ENCODE measurements at regions not wholly inside any gene's neighbourhood (a gene's known extent, or its start where the extent isn't known, plus 50 kb on each side); places are given as distances from the start of the nearest gene placed in this dataset.

DNA sequence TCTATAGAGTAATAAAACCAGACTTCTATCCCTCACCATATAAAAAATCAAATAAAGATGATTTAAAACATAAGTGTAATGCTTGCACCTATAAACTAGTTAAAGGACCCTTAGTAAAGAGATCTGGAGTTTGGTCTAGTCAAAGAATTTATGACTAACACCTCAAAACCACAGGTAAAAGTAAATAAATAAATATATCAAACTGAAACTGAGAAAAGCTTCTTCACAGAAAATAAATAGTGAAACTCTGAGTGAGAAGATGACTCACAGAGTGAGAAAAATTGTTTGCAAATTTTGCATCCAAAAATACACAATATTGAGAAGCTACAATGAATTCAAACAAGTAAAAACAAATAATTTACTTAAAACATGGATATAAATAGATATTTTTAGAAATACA lies 387.8 kb downstream of the KDM5D start:
- no peak overlapping the region for H3K9ac ChIP-seq (ENCODE audit: insufficient read length, low read depth)
- H3K4me3 ChIP-seq (ENCODE audit: insufficient read length, low read depth): no peak overlapping the region
- H3K36me3 ChIP-seq (ENCODE audit: insufficient read depth, insufficient read length, low read length): no peaks in the 10 kb centered on the region
- DNase-seq (ENCODE audit: low read depth, low spot score): no peak
- H3K27me3 ChIP-seq (ENCODE audit: insufficient read depth, insufficient read length): no peaks in the 10 kb centered on the region
- TF ChIP-seq ZNF274 (IDR thresholded peaks at IDR 0.05; ENCODE audit: low read depth, low read length) (no peak), YY1 (IDR thresholded peaks at IDR 0.05; ENCODE audit: insufficient read depth, insufficient read length) (no peak), SUZ12 (IDR thresholded peaks at IDR 0.05; ENCODE audit: extremely low read depth, insufficient read depth, insufficient read length) (no peak)
- H3K4me1 ChIP-seq (ENCODE audit: insufficient read depth, insufficient read length): no peaks in the 10 kb centered on the region
- H3K9me3 ChIP-seq (ENCODE audit: insufficient read depth, low read length): no peaks in the 10 kb centered on the region

DNA sequence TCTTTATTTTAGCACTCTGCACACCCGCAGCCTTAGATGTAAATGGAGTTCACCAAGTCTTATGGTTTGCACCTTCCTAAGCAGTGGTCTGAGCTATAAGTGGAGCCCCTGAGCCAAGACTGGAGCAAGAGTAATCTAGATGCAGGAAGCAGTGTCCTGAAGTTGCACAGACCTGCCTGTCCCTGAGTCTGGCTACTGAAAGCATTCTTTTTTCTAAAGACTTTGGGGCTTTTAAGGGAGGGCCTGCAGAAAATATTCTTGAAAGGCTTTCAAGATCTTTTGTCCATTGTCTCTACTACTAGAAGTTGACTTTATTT lies 389.7 kb downstream of the KDM5D start:
- Histone ChIP-seq H3K4me1 (ENCODE audit: insufficient read depth, insufficient read length) (no peaks in the 10 kb centered on the region), H3K9me3 (ENCODE audit: insufficient read depth, low read length) (no peaks in the 10 kb centered on the region), H3K27me3 (ENCODE audit: insufficient read depth, insufficient read length) (no peaks in the 10 kb centered on the region), H3K4me3 (ENCODE audit: insufficient read length, low read depth) (no peak overlapping the region), H3K9ac (ENCODE audit: insufficient read length, low read depth) (no peak overlapping the region), H3K36me3 (ENCODE audit: insufficient read depth, insufficient read length, low read length) (no peaks in the 10 kb centered on the region)
- TF ChIP-seq YY1 (IDR thresholded peaks at IDR 0.05; ENCODE audit: insufficient read depth, insufficient read length): no peak
- no peak for TF ChIP-seq ZNF274 (IDR thresholded peaks at IDR 0.05; ENCODE audit: low read depth, low read length)
- no peak for TF ChIP-seq SUZ12 (IDR thresholded peaks at IDR 0.05; ENCODE audit: extremely low read depth, insufficient read depth, insufficient read length)
- DNase-seq (ENCODE audit: low read depth, low spot score): no peak

DNA sequence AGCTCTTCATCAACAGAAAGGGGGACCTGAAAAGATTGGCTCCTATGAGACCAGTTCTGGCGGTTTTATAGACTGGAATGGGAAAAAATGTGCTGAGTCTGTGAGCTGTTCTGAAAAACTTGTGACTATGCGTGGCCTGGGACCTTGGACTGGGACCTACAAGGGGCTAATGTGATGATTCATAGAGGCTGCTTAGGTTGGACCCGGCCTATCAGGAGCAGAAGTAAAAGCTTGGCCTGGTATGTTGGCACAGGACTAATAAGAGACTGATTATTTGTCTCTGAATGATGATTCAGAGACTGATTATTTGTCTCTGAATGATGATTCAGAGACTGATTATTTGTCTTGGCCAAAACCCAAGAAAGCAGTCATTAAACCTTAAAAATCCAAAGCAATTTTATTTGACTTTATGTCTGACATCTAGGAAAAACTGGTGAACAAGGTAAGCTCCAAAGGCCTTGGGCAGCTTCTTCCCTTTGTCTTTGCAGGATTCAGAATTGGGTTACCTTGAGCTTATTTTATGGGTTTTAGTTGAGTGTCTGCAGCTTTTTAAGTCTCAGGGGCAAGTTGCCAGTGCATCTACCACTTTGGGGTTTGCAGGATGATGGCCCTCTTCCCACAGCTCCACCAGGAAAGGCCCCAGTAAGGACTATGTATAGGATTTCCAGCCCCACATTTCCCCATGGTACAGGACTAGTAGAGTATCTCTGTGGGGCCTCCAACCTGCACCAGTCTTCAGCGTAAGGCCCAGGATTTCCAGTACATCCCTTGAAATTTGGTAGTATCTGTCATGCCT lies 390.3 kb downstream of the KDM5D start:
- no peaks in the 10 kb centered on the region for H3K27me3 ChIP-seq (ENCODE audit: insufficient read depth, insufficient read length)
- TF ChIP-seq ZNF274 (IDR thresholded peaks at IDR 0.05; ENCODE audit: low read depth, low read length) (no peak), SUZ12 (IDR thresholded peaks at IDR 0.05; ENCODE audit: extremely low read depth, insufficient read depth, insufficient read length) (no peak), YY1 (IDR thresholded peaks at IDR 0.05; ENCODE audit: insufficient read depth, insufficient read length) (no peak)
- H3K9me3 ChIP-seq (ENCODE audit: insufficient read depth, low read length): no peaks in the 10 kb centered on the region
- no peaks in the 10 kb centered on the region for H3K4me1 ChIP-seq (ENCODE audit: insufficient read depth, insufficient read length)
- H3K4me3 ChIP-seq (ENCODE audit: insufficient read length, low read depth): no peak overlapping the region
- DNase-seq (ENCODE audit: low read depth, low spot score): no peak
- H3K36me3 ChIP-seq (ENCODE audit: insufficient read depth, insufficient read length, low read length): no peaks in the 10 kb centered on the region
- H3K9ac ChIP-seq (ENCODE audit: insufficient read length, low read depth): no peak overlapping the region

DNA sequence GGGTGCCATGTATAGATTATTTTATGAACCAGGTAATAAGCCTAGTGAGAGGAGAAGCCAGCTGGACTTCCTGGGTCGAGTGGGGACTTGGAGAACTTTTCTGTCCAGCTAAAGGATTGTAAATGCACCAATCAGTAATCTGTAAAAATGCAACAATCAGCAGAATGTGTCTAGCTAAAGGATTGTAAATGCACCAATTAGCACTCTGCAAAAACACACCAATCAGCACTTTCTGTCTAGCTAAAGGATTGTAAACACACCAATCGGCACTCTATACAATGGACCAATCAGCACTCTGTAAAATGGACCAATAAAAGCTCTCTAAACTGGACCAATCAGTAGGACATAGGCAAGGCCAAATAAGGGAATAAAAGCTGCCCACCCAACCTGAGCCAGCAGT lies 392.9 kb downstream of the KDM5D start:
- Histone ChIP-seq H3K9ac (ENCODE audit: insufficient read length, low read depth) (no peak overlapping the region), H3K4me1 (ENCODE audit: insufficient read depth, insufficient read length) (no peaks in the 10 kb centered on the region), H3K4me3 (ENCODE audit: insufficient read length, low read depth) (no peak overlapping the region), H3K36me3 (ENCODE audit: insufficient read depth, insufficient read length, low read length) (no peaks in the 10 kb centered on the region), H3K9me3 (ENCODE audit: insufficient read depth, low read length) (no peaks in the 10 kb centered on the region), H3K27me3 (ENCODE audit: insufficient read depth, insufficient read length) (no peaks in the 10 kb centered on the region)
- TF ChIP-seq SUZ12 (IDR thresholded peaks at IDR 0.05; ENCODE audit: extremely low read depth, insufficient read depth, insufficient read length) (no peak), ZNF274 (IDR thresholded peaks at IDR 0.05; ENCODE audit: low read depth, low read length) (no peak), YY1 (IDR thresholded peaks at IDR 0.05; ENCODE audit: insufficient read depth, insufficient read length) (no peak)
- DNase-seq (ENCODE audit: low read depth, low spot score): no peak

- no peak for DNase-seq (ENCODE audit: low read depth, low spot score)
- Histone ChIP-seq H3K4me3 (ENCODE audit: insufficient read length, low read depth) (no peak overlapping the region), H3K9ac (ENCODE audit: insufficient read length, low read depth) (no peak overlapping the region), H3K27me3 (ENCODE audit: insufficient read depth, insufficient read length) (no peaks in the 10 kb centered on the region), H3K9me3 (ENCODE audit: insufficient read depth, low read length) (peaks cover 6% of the 10 kb centered on the region), H3K4me1 (ENCODE audit: insufficient read depth, insufficient read length) (no peaks in the 10 kb centered on the region), H3K36me3 (ENCODE audit: insufficient read depth, insufficient read length, low read length) (no peaks in the 10 kb centered on the region)
- TF ChIP-seq ZNF274 (IDR thresholded peaks at IDR 0.05; ENCODE audit: low read depth, low read length) (no peak), YY1 (IDR thresholded peaks at IDR 0.05; ENCODE audit: insufficient read depth, insufficient read length) (no peak), SUZ12 (IDR thresholded peaks at IDR 0.05; ENCODE audit: extremely low read depth, insufficient read depth, insufficient read length) (no peak)
These were observed 422.8 kb downstream of the KDM5D start for GRCh38 chrY:19321701-19322100.

GRCh38 chrY:19319135-19319534 lies 425.4 kb downstream of the KDM5D start:
- no peak overlapping the region for H3K4me3 ChIP-seq (ENCODE audit: insufficient read length, low read depth)
- H3K9me3 ChIP-seq (ENCODE audit: insufficient read depth, low read length): peaks cover 6% of the 10 kb centered on the region
- no peaks in the 10 kb centered on the region for H3K27me3 ChIP-seq (ENCODE audit: insufficient read depth, insufficient read length)
- H3K9ac ChIP-seq (ENCODE audit: insufficient read length, low read depth): no peak overlapping the region
- H3K4me1 ChIP-seq (ENCODE audit: insufficient read depth, insufficient read length): no peaks in the 10 kb centered on the region
- no peaks in the 10 kb centered on the region for H3K36me3 ChIP-seq (ENCODE audit: insufficient read depth, insufficient read length, low read length)
- TF ChIP-seq YY1 (IDR thresholded peaks at IDR 0.05; ENCODE audit: insufficient read depth, insufficient read length) (no peak), SUZ12 (IDR thresholded peaks at IDR 0.05; ENCODE audit: extremely low read depth, insufficient read depth, insufficient read length) (no peak), ZNF274 (IDR thresholded peaks at IDR 0.05; ENCODE audit: low read depth, low read length) (no peak)
- DNase-seq (ENCODE audit: low read depth, low spot score): no peak

GRCh38 chrY:19317271-19317987 lies 427.1 kb downstream of the KDM5D start:
- H3K4me3 ChIP-seq (ENCODE audit: insufficient read length, low read depth): no peak overlapping the region
- peaks cover 6% of the 10 kb centered on the region for H3K9me3 ChIP-seq (ENCODE audit: insufficient read depth, low read length)
- no peaks in the 10 kb centered on the region for H3K36me3 ChIP-seq (ENCODE audit: insufficient read depth, insufficient read length, low read length)
- H3K27me3 ChIP-seq (ENCODE audit: insufficient read depth, insufficient read length): no peaks in the 10 kb centered on the region
- TF ChIP-seq SUZ12 (IDR thresholded peaks at IDR 0.05; ENCODE audit: extremely low read depth, insufficient read depth, insufficient read length): no peak
- no peak for TF ChIP-seq ZNF274 (IDR thresholded peaks at IDR 0.05; ENCODE audit: low read depth, low read length)
- no peak for TF ChIP-seq YY1 (IDR thresholded peaks at IDR 0.05; ENCODE audit: insufficient read depth, insufficient read length)
- DNase-seq (ENCODE audit: low read depth, low spot score): no peak
- H3K4me1 ChIP-seq (ENCODE audit: insufficient read depth, insufficient read length): no peaks in the 10 kb centered on the region
- no peak overlapping the region for H3K9ac ChIP-seq (ENCODE audit: insufficient read length, low read depth)
